ENCODE measurements at regions not wholly inside any gene's neighbourhood (a gene's known extent, or its start where the extent isn't known, plus 50 kb on each side); places are given as distances from the start of the nearest gene placed in this dataset.
"Not testable (repeated sequence)": the region's sequence is repeated elsewhere in the genome, so short reads cannot be mapped to it uniquely, and the experiment has no call there.

DNA sequence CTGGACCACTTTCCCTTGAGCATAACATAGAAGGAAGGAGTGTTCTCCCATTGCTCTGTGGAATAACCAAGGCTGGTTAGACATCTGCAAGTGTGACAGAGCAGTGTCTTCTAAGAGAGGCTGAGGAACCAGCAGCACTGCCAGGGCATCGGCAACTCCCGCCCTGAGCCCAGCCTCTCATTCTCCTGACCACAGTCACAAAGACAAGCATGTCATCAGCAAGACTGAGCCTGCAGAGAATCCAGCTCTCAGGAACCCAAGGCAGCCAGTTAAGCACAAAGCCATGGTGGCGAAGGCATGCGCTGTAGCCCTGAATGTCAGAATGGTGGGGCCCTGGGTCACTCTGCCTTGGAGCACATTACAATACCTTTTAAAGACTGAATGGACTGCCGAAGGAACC, 253.9 kb downstream of the AGTPBP1 start:
- no peak for DNase-seq (ENCODE audit: low spot score)

DNA sequence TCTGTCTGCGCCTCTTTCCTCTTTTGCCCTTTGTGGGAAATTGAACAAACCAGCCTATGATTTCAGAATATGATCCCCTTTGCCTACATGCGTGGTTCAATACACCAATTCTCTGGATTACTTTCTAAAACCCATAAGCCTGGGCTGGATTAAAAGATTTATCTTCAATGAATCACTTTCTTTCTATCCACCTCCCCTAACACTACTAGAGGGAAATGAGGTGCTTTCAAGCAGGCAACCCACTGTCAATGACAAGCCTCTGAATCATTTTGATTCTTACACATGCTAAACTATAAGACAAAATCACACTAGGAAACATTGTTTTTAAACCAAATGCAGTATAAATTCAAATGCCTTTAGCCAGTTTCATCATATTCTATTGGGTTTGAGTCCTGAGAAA, 257.5 kb downstream of the AGTPBP1 start:
- DNase-seq (ENCODE audit: low spot score) = no peak

DNA sequence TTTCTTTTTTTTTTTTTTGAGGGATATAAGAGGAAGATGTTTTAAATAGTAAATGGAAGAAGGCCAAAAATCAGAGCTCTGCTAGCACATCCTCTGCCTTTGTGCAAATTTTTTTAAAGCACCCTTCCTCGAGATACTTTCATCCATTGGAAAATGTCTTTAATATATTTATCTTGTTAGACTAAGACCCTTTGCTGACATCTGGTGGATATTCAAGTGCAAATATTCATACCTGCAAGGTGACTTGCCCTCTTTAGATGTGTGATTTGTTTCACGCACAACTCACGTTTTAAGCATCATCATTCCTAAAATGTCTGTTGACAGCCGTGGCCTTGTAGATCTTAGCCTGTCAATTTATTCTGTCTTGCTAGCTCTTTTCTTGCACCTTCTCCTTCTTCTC, 258.5 kb downstream of the AGTPBP1 start:
- DNase-seq (ENCODE audit: low spot score) = no peak

DNA sequence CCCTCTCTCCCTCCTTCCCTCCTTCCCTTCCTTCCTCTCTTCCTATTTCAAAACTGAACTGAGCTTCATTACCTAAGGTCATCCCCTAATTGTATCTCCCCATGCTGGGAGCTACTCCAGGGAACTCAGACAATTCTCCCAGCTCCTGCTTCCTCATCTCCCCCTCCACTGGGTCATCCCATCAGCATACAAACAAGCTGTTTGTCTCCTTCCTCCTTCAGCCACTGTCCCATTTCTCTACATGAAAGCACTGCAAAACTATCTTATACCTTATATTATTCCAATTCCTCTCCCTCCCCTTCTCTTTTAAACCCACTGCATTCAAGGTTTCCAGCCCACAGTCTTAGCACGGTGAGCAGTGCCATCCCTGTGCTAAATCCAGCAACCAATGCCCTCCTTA, 262.4 kb downstream of the AGTPBP1 start:
- no peak for DNase-seq (ENCODE audit: low spot score)

DNA sequence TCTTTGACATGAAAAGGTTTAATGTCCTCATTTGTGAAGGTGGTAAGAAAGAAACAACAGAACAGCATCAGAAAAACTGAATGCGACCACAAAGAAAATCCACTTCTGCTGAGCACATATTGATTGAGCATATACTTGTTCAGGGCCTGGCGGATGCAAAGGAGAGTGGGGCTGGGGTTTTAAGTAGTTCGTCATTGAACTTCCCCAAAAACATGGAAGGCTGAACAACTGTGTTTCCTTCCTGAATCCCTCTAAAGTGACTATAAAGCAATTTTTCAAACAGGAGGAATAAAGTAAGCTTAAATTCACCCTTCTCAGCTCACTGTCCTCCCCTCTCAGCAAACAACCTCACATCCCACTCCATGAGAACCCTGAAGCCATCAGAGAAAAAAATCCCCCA, 262.9 kb downstream of the AGTPBP1 start:
- no peak for DNase-seq (ENCODE audit: low spot score)

DNA sequence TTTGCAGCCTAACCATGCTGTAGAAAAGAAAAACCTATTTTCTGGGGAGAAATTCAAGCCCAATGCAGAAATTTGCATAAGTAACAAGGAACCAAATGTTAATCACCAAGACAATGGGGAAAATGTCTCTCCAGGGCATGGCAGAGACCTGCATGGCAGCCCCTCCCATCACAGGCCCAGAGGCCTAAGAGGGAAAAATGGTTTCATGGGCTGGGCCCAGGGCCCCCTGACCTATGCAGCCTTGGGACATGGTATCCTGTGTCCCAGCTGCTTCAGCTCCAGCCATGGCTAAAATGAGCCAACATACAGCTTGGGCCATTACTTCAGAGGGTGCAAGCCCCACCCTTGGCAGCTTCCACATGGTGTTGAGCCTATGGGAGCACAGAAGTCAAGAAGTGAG, 266.9 kb downstream of the AGTPBP1 start:
- DNase-seq (ENCODE audit: low spot score) = not testable (repeated sequence)

DNA sequence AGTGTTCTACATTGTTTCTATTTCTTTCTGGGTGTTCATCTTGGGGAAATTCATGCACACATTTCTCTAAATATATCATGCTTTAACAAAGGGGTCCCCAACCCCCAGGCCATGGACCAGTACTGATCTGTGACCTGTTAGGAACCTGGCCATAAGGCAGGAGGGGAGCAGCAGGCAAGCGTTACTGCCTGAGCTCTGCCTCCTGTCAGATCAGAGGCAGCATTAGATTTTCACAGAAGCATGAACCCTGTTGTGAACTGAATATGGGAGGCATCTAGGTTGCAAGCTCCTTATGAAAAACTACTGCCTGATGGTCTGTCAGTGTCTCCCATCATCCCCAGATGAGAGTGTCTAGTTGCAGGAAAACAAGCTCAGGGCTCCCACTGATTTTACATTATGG, 270.0 kb downstream of the AGTPBP1 start:
- DNase-seq (ENCODE audit: low spot score) = no peak

DNA sequence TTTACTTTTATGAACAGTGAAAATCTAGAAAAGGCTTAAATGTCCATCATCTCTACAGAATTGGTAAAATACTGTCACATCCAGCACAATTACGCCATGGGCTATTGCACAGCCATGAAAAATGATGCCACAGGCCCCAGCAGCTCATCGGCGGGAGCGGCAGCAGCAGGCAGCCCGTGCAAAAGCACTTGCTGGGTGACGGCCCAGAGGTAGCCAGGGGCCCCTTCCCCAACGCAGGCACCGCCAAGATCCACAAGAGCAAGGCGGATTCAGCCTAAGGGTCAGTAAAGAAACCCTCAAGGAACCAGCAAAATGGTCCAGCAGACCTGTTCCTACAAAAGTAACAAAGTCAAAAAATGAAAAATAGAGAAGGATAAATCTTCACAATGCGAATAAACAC, 272.7 kb downstream of the AGTPBP1 start:
- DNase-seq (ENCODE audit: low spot score) = no peak

DNA sequence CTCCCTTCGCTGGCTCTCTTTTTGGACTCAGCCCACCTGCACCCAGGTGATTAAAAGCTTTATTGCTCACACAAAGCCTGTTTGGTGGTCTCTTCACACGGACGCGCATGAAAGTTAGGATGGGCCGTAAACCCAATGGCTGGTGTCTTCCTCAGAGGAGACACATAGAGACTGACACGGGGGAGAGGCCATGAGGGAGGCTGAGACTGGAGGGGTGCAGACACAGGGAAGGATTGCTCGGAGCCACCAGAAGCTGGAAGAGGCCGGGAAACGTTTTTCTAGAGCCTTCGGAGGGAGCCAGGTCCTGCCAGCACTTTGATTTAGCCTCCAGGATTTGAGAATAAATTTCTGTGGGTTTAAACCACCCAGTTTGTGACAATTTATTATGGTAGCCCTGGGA, 274.9 kb downstream of the AGTPBP1 start:
- no peak for DNase-seq (ENCODE audit: low spot score)

DNA sequence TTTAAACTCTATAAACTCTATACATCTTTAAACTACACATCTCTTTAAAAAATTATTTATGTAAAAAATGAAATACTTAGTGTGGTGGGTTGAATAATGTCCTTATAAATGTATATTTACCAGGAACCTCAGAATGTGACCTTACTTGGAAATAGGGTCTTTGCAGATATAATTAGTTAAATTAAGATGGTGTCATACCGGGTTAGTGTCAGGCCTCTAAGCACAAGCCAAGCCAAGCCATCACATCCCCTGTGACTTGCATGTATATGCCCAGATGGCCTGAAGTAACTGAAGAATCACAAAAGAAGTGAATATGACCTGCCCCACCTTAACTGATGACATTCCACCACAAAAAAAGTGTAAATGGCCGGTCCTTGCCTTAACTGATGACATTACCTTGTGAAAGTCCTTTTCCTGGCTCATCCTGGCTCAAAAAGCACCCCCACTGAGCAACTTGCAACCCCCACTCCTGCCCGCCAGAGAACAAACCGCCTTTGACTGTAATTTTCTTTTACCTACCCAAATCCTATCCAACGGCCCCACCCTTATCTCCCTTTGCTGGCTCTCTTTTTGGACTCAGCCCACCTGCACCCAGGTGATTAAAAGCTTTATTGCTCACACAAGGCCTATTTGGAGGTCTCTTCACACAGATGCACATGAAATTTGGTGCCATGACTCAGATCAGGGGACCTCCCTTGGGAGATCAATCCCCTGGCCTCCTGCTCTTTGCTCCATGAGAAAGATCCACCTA, 283.5 kb downstream of the AGTPBP1 start:
- not testable (repeated sequence) for DNase-seq (ENCODE audit: low spot score)

DNA sequence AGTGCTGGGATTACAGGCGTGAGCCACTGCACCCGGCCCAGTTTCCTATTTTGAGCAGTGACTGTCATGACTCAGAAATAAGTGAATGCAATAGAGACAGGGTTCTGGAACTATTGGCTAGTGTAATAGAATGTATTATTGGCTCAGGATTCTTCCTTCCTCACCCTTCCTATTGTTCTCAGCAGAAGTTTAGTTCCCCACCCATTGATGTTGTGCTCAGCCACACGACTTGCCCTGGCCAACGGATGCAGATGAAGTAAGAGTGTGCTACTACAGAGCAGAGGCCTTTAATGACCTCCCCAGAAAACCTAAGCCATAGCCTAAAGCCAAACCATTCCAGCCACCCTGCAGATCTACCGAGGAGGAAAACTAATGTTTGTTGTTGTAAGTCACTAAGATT, 287.9 kb downstream of the AGTPBP1 start:
- DNase-seq (ENCODE audit: low spot score) = no peak

DNA sequence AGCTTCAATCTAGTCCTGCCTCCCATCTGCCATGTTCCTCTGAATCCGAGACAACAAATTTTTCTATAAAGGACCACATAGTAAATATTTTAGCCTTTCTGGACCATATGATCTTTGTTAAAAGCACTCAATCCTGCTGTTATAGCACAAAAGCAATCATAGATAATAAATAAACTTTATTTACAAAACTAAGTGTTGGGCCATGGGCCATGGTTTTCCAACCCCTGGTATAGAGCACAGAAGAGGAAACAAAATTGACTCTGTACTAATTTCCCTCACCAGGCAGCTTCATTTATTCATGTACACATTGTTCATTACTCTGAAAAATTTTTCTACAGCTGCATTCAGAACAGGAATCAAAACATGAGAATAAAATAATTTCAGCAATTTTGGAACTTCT, 288.9 kb downstream of the AGTPBP1 start:
- DNase-seq (ENCODE audit: low spot score) = no peak

DNA sequence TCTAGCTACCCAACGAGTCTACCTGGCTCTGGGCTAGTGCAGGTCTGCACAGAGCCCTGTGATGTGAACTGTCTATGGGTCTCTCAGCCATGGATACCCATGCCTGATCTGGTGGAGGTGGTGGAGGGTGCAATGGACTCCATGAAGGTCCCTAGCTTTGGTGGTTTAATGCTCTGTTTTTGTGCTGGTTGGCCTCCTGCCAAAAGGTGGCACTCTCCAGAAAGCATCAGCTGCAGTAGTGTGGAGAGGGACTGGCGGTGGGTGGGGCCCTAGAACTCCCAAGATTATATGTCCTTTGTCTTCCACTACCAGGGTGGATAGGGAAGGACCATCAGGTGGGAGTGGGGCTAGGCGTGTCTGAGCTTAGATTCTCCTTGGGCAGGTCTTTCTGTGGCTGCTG, 290.1 kb downstream of the AGTPBP1 start:
- no peak for DNase-seq (ENCODE audit: low spot score)

DNA sequence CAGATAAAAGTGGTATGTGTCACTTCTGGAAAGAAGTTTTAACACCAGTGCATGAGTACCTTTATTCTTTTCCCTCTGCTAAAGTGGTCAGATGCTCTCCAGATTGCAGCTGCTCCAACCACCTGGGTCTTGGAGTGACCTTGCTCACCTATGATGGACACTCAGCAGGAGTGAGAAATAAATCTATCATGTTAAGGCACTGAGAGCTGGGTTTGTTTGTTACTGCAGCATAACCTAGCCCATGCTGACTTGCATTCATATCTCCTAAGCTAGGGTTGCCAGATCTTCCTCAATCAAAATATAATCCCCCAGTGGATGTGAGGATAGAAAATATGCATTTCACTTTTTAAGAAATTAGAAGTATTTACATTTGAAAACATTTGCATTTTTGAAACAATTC, 295.9 kb downstream of the AGTPBP1 start:
- no peak for DNase-seq (ENCODE audit: low spot score)

DNA sequence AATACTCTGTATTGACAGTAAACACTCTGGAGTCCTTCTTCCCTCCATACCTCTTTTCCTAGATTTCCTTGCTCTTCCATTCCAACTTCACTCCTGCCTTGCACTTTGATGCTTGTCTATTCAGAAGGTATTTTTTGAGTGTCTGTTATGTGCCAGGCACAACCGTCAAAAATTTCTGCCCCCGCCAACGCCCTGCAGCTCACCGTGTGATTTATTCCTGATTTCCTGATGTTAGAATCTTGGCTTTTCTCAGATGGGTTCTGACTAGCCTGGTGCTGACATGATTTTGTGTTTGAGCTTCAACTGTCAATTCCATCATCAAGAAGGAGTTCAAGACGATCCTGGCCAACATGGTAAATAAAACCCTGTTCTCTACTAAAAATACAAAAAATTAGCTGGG, 297.5 kb downstream of the AGTPBP1 start:
- no peak for DNase-seq (ENCODE audit: low spot score)

DNA sequence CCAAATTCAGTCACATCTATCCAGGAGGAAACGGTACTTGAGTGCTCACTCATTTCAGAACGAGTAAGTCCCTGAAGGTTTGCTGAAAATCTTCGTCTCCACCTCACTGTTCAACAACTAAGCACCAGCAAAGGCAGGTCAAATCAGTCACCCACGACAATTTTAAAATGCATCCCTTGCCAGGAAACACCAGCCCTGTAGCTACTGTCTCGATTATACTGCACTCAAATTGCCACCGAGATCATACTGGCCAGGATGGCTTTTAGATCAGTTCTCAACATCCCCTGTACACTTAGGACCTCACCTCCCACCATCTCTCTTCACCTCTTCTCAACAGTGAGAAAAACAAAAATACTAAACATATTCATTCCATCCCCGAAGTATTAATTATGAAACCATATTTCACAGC, 298.6 kb downstream of the AGTPBP1 start:
- no peak for DNase-seq (ENCODE audit: low spot score)

DNA sequence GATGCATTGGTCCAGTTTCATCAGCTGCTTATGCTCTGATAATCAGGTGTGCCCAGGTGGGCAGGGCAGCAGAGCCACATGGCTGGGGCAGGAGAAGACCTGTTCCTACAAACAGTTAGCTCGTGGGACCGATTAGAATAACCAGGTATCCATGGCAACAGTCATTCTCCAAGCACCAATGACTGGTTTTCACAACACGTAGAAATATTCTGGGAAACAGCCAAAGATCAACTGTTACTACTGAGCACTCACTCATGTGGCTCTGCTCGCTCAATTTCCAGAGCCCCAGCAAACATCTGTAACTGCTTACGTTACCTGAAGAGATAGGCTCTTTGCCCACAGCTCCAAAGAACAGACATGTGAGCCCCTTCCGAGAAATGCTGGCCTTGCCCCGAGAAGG, 302.0 kb downstream of the AGTPBP1 start:
- no peak for DNase-seq (ENCODE audit: low spot score)

DNA sequence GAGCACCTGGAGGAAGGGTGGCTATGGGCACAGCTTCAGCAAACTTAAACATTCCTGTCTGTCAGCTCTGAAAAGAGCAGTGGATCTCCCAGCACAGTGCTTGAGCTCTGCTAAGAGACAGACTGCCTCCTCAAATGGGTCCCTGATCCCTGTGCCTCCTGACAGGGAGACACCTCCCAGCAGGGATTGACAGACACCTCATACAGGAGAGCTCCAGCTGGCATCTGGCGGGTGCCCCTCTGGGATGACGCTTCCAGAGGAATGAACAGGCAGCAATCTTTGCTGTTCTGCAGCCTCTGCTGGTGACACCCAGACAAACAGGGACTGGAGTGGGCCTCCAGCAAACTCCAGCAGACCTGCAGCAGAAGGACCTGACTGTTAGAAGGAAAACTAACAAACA, 307.8 kb downstream of the AGTPBP1 start:
- DNase-seq (ENCODE audit: low spot score) = not testable (repeated sequence)

DNA sequence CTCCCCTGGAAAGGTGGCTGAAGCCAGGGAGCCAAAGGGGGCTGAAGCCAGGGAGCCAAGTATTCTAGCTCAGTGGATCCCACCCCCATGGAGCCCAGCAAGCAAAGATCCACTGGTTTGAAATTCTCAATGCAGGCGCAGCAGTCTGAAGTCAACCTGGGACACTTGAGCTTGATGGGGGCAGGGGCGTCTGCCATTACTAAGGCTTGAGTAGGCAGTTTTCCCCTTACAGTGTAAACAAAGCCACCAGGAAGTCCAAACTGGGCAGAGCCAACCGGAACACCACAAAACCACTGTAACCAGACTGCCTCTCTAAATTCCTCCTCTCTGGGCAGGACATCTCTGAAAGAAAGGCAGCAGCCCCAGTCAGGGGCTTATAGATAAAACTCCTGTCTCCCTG, 308.2 kb downstream of the AGTPBP1 start:
- DNase-seq (ENCODE audit: low spot score) = not testable (repeated sequence)

DNA sequence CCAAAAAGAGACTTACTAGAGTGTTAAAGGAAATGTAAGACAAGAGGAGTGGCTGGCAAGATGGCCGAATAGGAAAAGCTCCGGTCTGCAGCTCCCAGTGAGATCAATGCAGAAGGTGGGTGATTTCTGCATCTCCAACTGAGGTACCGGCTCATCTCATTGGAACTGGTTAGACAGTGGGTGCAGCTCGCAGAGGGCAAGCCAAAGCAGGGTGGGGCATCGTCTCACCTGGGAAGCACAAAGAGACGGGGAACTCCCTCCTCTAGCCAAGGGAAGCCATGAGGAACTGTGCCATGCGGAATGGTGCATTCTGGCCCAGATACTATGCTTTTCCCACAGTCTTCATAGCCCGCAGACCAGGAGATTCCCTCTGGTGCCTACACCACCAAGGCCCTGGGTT, 308.7 kb downstream of the AGTPBP1 start:
- DNase-seq (ENCODE audit: low spot score) = no peak

DNA sequence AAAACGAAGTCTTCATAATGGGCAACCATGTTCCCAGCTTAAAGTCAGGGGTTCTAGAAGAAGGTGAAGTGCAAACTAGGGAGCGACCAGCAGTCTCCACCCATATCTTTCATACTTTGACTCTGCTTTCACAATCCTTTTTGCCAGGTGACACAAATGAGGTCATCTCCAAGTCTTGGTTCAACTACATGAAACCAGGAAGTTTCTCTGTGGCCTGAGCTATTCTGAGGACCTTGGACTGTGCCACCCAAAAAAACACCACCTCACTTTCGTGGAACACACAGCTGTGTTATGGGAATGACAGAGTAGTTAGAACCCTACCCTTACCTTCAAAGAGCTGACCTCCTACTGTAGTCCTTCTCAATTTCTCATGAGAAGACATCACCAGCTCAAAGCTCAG, 309.2 kb downstream of the AGTPBP1 start:
- no peak for DNase-seq (ENCODE audit: low spot score)

DNA sequence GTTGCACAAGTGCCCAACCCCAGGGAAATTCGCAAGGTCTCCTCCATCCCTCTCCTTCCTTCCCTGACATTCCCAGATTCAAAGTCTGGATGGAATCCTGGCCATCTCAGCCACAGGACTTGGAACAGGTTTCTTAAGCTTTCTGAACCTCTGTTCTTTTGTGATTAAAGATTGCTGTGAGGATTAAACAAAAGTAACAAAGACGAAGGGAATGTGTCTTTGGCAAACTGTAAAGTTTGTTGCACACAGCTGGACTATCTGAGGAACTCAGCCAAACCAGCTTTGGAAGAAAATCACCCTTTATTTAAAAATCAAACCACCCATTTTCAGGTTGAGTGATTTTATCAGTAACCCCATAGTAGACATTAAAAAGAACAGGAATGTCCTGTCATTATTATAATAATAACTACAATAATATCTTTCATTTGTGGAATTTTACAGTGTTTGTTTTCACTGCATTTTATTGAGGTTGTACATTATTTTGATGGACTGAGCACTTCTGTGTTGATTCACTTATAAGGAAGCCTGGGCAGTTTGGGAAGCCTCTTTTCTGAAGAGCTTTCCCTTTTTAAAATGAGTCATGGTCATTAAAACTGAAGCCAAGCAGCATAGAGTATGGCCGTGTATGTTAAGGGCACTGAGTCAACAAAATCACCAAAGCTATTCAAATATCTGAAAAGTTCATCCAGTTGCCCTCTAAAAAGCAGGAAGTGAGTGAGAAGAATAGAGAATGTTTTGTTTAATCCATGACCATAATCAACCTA, 310.2 kb downstream of the AGTPBP1 start:
- no peak for DNase-seq (ENCODE audit: low spot score)

DNA sequence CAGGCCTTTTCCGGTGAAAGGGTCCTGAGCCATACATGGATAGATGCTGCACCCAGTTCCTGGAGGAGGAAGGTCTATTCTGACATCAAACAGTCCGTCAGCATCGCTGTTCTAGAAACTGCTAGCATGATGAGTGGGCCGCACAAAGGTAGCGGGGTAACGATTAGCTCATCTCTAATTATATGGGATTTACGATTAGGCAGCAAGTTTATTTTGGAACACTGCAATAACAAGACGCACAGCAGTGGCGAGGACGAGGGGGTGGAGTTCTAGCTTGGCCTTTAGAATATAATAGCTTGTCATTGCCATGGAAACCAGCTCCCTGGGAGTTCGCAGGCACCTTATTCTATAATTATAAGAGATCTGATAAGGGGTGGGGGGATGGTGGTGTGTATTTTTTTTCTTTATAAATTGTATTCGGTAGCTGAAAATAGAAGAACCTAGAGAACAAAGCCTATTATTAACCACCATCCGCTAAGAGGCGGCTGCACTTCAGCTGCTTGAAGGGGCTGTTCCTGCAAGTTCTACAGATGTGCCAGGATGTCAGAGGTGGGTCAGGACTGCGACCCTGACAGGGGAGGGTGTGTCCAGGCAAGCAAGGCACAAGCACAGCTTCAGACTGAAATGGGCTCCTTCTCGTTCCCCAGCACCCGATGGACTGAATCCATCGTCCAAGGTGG, 311.0 kb downstream of the AGTPBP1 start:
- DNase-seq (ENCODE audit: low spot score) = no peak

Measured in hematopoietic multipotent progenitor cell treated with erythropoietin and hydrocortisone succinate and interleukin-3 and kit ligand, for 15 days (in vitro differentiated cells).